Neural cell (in vitro differentiated cells): ENCODE measurements at regions not wholly inside any gene's neighbourhood (a gene's known extent, or its start where the extent isn't known, plus 50 kb on each side); places are given as distances from the start of the nearest gene placed in this dataset.

Experiments used
- H2AFZ ChIP-seq: fragments of 200-600, 300-800 bp; sonication (generic), shearing (Covaris generic); 2 replicates; pipeline ENCODE4 v1.6.0; 2014; ENCODE audit warnings: low read depth, mild to moderate bottlenecking, antibody characterized with exemption, low read length, moderate library complexity
- H3F3A ChIP-seq: fragments of 200-600 bp; shearing (Covaris generic); 2 replicates; pipeline ENCODE4 v1.6.1; 2016; ENCODE audit warnings: mild to moderate bottlenecking, moderate library complexity, mixed read lengths, antibody characterized with exemption, low read length; ENCODE audit not compliant: insufficient read depth, poor library complexity, severe bottlenecking
- H3K27ac ChIP-seq: fragments of 200-600, 300-800 bp; sonication (generic), shearing (Covaris generic); 2 replicates; pipeline ENCODE4 v1.5.1; 2014; ENCODE audit warnings: mild to moderate bottlenecking, low read length, moderate library complexity
- H3K27me3 ChIP-seq: fragments of 300-800, 200-600 bp; sonication (generic), shearing (Covaris generic); 2 replicates; pipeline ENCODE4 v1.6.0; 2014; ENCODE audit warnings: mild to moderate bottlenecking, low read depth, low read length, moderate library complexity; ENCODE audit not compliant: insufficient read depth
- H3K36me3 ChIP-seq: fragments of 300-800, 200-600 bp; sonication (generic), shearing (Covaris generic); 2 replicates; pipeline ENCODE4 v1.5.1; 2014; ENCODE audit warnings: mild to moderate bottlenecking, antibody characterized with exemption, low read length, moderate library complexity; ENCODE audit not compliant: insufficient read depth
- H3K4me2 ChIP-seq: fragments of 300-800, 200-600 bp; sonication (generic), shearing (Covaris generic); 2 replicates; pipeline ENCODE4 v1.6.0; 2014; ENCODE audit warnings: mild to moderate bottlenecking, low read length
- H3K4me3 ChIP-seq: fragments of 300-800, 200-600 bp; sonication (generic), shearing (Covaris generic); 2 replicates; pipeline ENCODE4 v1.5.1; 2014; ENCODE audit warnings: mild to moderate bottlenecking, low read length, moderate library complexity
- H3K79me2 ChIP-seq: fragments of 200-600 bp; shearing (Covaris generic); replicated peaks from 2 replicates; pipeline ENCODE4 v1.6.0; 2014; ENCODE audit warnings: mild to moderate bottlenecking, low read length, moderate library complexity; ENCODE audit not compliant: insufficient read depth
- H3K9ac ChIP-seq: fragments of 300-800, 200-600 bp; sonication (generic), shearing (Covaris generic); 2 replicates; pipeline ENCODE4 v1.6.1; 2016; ENCODE audit warnings: mild to moderate bottlenecking, low read length, mixed read lengths
- H3K9me2 ChIP-seq: fragments of 200-600 bp; shearing (Covaris generic); 2 replicates; pipeline ENCODE4 v1.6.1; 2016; ENCODE audit warnings: mild to moderate bottlenecking, low read length, mixed read lengths; ENCODE audit not compliant: insufficient read depth
- H3K9me3 ChIP-seq: fragments of 200-600, 300-800 bp; sonication (generic), shearing (Covaris generic); 2 replicates; pipeline ENCODE4 v1.6.1; 2016; ENCODE audit warnings: mild to moderate bottlenecking, mixed run types, low read length, moderate library complexity, mixed read lengths
- H4K20me1 ChIP-seq: fragments of 200-600 bp; shearing (Covaris generic); 2 replicates; pipeline ENCODE4 v1.6.1; 2016; ENCODE audit warnings: mild to moderate bottlenecking, mixed run types; ENCODE audit not compliant: insufficient read depth
- EP300 ChIP-seq: fragments of 450-650 bp; conservative IDR thresholded peaks from 2 replicates; pipeline ENCODE4 v1.6.1; 2014; ENCODE audit warnings: antibody characterized with exemption, mild to moderate bottlenecking, moderate library complexity; ENCODE audit not compliant: poor library complexity, severe bottlenecking
- EZH2 ChIP-seq: fragments of 200-600, 300-800 bp; shearing (Covaris generic), sonication (generic); IDR thresholded peaks from 2 replicates; pipeline ENCODE4 v1.6.1; 2014; ENCODE audit warnings: antibody characterized with exemption, low read length, borderline replicate concordance, mild to moderate bottlenecking; ENCODE audit not compliant: insufficient read depth, poor library complexity, severe bottlenecking
- MXI1 ChIP-seq: fragments of 450-650 bp; conservative IDR thresholded peaks from 2 replicates; pipeline ENCODE4 v1.6.1; 2014; ENCODE audit warnings: antibody characterized with exemption, mild to moderate bottlenecking; ENCODE audit not compliant: poor library complexity, severe bottlenecking
- POLR2AphosphoS5 ChIP-seq: IDR thresholded peaks from 2 replicates; pipeline ENCODE4 v1.6.1; 2012
- RAD21 ChIP-seq: fragments of 450-650 bp; conservative IDR thresholded peaks from 2 replicates; pipeline ENCODE4 v1.6.1; 2014; ENCODE audit warnings: antibody characterized with exemption, mild to moderate bottlenecking, moderate library complexity
- REST ChIP-seq: IDR thresholded peaks from 2 replicates; pipeline ENCODE4 v1.6.1; 2012; ENCODE audit warnings: borderline replicate concordance
- SMC3 ChIP-seq: fragments of 450-650 bp; conservative IDR thresholded peaks from 2 replicates; pipeline ENCODE4 v1.6.1; 2014; ENCODE audit warnings: antibody characterized with exemption, mild to moderate bottlenecking, moderate library complexity; ENCODE audit not compliant: poor library complexity
- TAF1 ChIP-seq: IDR thresholded peaks from 2 replicates; pipeline ENCODE4 v1.6.1; 2012; ENCODE audit warnings: low read depth
- TF ChIP-seq, protein P1 (sequence below): fragments of 450-650 bp; IDR thresholded peaks from 2 replicates; pipeline ENCODE4 v1.5.1; 2014; ENCODE audit warnings: antibody characterized with exemption, mild to moderate bottlenecking, moderate library complexity; ENCODE audit not compliant: poor library complexity, severe bottlenecking

DNA sequence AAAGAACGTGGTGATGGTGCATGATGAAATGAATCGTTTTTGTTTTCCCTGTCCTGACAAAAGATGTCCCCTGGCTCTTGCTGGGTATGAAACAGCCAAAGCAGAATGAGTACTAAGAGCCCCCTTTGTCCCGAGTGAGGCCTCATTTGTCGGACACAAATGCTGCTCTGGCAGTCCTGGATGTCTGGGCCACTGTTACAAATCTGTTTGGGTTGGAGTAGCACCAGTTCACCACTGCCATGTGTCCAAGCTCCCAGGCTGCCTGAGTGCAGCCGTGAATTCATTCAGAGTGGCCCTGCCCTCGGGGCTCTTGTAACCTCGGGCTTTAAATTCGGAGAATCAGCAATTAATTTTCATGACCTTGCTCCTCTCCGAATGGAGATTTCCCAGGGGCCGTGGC, 182.4 kb downstream of the NUFIP1 start:
- H3K4me3 ChIP-seq: no peak overlapping the region
- H3K27ac ChIP-seq: no peak overlapping the region
- no peaks in the 10 kb centered on the region for H3K27me3 ChIP-seq
- no peaks in the 10 kb centered on the region for H4K20me1 ChIP-seq
- H3K9ac ChIP-seq: no peak overlapping the region
- no peak overlapping the region for H2AFZ ChIP-seq
- H3K36me3 ChIP-seq: no peaks in the 10 kb centered on the region
- no peak overlapping the region for H3K4me2 ChIP-seq
- H3K9me3 ChIP-seq: no peaks in the 10 kb centered on the region
- no peaks in the 10 kb centered on the region for H3F3A ChIP-seq
- H3K9me2 ChIP-seq: no peaks in the 10 kb centered on the region
- H3K79me2 ChIP-seq: no peaks in the 10 kb centered on the region
- TF ChIP-seq SMC3: no peak

- no peak overlapping the region for H3K4me3 ChIP-seq
- no peaks in the 10 kb centered on the region for H3F3A ChIP-seq
- H4K20me1 ChIP-seq: no peaks in the 10 kb centered on the region
- H3K27me3 ChIP-seq: no peaks in the 10 kb centered on the region
- H2AFZ ChIP-seq: no peak overlapping the region
- TF ChIP-seq REST (no peak), SMC3 (no peak), EP300 (no peak), POLR2AphosphoS5 (no peak), RAD21 (no peak), MXI1 (no peak), EZH2 (no peak), TAF1 (no peak)
- TF ChIP-seq, protein P1, sequence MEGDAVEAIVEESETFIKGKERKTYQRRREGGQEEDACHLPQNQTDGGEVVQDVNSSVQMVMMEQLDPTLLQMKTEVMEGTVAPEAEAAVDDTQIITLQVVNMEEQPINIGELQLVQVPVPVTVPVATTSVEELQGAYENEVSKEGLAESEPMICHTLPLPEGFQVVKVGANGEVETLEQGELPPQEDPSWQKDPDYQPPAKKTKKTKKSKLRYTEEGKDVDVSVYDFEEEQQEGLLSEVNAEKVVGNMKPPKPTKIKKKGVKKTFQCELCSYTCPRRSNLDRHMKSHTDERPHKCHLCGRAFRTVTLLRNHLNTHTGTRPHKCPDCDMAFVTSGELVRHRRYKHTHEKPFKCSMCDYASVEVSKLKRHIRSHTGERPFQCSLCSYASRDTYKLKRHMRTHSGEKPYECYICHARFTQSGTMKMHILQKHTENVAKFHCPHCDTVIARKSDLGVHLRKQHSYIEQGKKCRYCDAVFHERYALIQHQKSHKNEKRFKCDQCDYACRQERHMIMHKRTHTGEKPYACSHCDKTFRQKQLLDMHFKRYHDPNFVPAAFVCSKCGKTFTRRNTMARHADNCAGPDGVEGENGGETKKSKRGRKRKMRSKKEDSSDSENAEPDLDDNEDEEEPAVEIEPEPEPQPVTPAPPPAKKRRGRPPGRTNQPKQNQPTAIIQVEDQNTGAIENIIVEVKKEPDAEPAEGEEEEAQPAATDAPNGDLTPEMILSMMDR: no peak
- no peaks in the 10 kb centered on the region for H3K9me2 ChIP-seq
- no peak overlapping the region for H3K27ac ChIP-seq
- H3K9me3 ChIP-seq: no peaks in the 10 kb centered on the region
- no peaks in the 10 kb centered on the region for H3K36me3 ChIP-seq
- no peak overlapping the region for H3K9ac ChIP-seq
- H3K4me2 ChIP-seq: no peak overlapping the region
- no peaks in the 10 kb centered on the region for H3K79me2 ChIP-seq
Measured at GRCh38 chr13:44805585-44805984, 183.7 kb downstream of the NUFIP1 start.

- H3K9ac ChIP-seq: no peak overlapping the region
- H3K4me3 ChIP-seq: no peak overlapping the region
- no peaks in the 10 kb centered on the region for H4K20me1 ChIP-seq
- no peak overlapping the region for H2AFZ ChIP-seq
- no peaks in the 10 kb centered on the region for H3K36me3 ChIP-seq
- H3K27me3 ChIP-seq: no peaks in the 10 kb centered on the region
- TF ChIP-seq MXI1: no peak
- TF ChIP-seq EP300: no peak
- no peak for TF ChIP-seq EZH2
- TF ChIP-seq, protein P1: no peak
- TF ChIP-seq POLR2AphosphoS5: no peak
- TF ChIP-seq SMC3: no peak
- no peak for TF ChIP-seq RAD21
- no peak for TF ChIP-seq TAF1
- TF ChIP-seq REST: no peak
- no peaks in the 10 kb centered on the region for H3F3A ChIP-seq
- H3K27ac ChIP-seq: no peak overlapping the region
- no peaks in the 10 kb centered on the region for H3K9me2 ChIP-seq
- H3K4me2 ChIP-seq: no peak overlapping the region
- no peaks in the 10 kb centered on the region for H3K9me3 ChIP-seq
- no peaks in the 10 kb centered on the region for H3K79me2 ChIP-seq
Measured at GRCh38 chr13:44803390-44803789, 185.9 kb downstream of the NUFIP1 start.
